CD4-positive, alpha-beta T cell treated with Interleukin-15 for 4 hours (primary cell): ENCODE measurements at regions not wholly inside any gene's neighbourhood (a gene's known extent, or its start where the extent isn't known, plus 50 kb on each side); places are given as distances from the start of the nearest gene placed in this dataset.
"Not testable (repeated sequence)": the region's sequence is repeated elsewhere in the genome, so short reads cannot be mapped to it uniquely, and the experiment has no call there.

Source experiments
- DNase-seq: peaks from one replicate; pipeline ENCODE4 v3.0.0-alpha.2; 2020; ENCODE audit warnings: low spot score

GRCh38 chr4:111143510-111143909, 520.6 kb upstream of the PITX2 start:
- DNase-seq, result no peak

DNA sequence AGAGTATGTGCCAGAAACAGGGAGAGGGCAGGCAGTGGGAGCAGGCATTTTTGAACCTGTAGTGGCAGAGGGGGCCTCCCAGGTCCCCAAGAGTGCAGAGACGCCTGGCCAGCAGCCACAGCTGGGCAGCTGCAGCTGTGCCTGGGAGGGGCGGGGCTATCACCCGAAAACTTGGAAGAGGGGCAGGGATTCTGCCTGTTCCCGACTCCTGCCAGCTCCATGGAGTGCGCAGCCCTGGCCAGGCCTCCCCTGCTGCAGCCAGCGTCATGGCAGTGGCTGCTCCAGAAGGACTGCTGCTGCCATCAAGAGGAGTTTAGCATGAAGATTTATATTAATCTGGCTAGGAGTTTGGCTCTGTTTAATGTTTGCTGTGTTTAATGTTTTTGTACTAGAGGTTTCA, 532.1 kb upstream of the PITX2 start:
- no peak for DNase-seq

DNA sequence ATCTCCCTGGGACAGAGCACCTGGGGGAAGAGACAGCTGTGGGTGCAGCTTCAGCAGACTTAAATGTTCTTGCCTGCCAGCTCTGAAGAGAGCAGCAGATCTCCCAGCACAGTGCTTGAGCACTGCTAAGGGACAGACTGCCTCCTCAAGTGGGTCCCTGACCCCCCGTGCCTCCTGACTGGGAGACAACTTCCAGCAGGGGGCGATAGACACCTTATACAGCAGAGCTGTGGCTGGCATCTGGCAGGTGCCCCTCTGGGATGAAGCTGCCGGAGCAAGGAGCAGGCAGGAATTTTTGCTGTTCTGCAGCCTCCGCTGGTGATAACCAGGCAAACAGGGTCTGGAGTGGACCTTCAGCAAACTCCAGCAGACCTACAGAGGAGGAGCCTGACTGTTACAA, 541.7 kb upstream of the PITX2 start:
- not testable (repeated sequence) for DNase-seq

GRCh38 chr4:111174331-111174730, 551.5 kb upstream of the PITX2 start:
- DNase-seq, result no peak

GRCh38 chr4:111178231-111178630, 555.4 kb upstream of the PITX2 start:
- DNase-seq, result no peak

GRCh38 chr4:111187108-111187507, 564.2 kb upstream of the PITX2 start:
- no peak for DNase-seq

DNA sequence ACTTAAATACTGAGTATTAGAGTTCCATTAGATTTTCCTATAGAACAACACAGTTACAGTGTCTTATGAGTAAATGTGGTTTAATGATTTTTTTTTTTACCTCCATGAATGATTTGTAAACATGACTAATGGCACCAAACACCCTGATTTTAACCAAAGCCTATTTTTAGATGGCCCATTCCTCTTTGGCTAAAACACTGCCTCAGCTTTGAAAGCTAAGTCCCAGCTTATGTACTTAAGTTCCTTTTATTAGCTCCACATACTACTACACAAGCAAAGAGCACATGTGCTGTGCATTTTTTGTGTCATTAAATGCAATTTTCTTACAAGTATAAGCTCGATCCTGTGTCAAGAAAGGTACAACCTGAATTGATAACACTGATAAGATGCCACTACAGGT, 575.6 kb upstream of the PITX2 start:
- no peak for DNase-seq

- DNase-seq, result no peak
Observed at GRCh38 chr4:111204797-111205196, 581.9 kb upstream of the PITX2 start.

- no peak for DNase-seq
Observed at GRCh38 chr4:111208970-111209369, 586.1 kb upstream of the PITX2 start.

DNA sequence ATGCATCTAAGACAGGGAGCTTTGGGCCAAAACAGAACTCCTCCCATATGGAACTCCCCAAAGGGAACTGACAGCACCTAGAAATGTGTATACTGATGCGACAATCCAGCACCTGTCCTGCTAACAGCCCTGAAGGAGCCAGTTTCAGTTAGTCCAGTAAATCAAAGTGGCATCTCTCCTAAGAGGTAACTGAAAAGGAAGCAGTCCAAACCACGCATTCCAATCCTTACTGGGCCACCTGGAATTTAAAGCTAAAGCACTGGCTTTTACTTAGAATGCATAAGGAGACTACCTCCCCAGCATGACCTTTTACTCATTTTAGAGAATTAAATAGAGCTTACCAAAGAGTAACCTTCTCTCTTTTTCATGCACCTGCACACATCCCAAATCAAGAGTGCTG, 586.8 kb upstream of the PITX2 start:
- DNase-seq, result no peak

DNA sequence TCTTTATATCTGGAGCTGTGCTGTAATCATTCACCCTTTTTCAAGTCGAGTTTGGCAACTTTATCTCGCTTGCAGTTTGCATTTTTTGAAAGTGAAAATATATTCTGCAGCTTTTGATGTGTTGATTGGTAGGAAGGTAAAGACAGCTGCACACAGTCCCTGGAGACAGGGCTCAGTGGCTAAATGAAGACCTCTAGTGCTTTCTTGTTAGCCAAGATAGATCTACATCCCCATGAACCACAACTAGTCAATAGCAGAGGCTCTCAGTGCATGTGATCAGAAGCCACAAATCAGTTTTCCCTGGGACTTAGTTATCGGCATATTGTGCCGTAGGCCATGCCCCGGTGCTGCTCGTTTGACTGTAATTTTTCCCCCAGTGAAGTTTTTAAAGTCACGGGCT, 587.7 kb upstream of the PITX2 start:
- no peak for DNase-seq

- DNase-seq, result no peak
Observed at GRCh38 chr4:111213531-111213930, 590.7 kb upstream of the PITX2 start.

GRCh38 chr4:111214371-111214770, 591.5 kb upstream of the PITX2 start:
- DNase-seq, result no peak

DNA sequence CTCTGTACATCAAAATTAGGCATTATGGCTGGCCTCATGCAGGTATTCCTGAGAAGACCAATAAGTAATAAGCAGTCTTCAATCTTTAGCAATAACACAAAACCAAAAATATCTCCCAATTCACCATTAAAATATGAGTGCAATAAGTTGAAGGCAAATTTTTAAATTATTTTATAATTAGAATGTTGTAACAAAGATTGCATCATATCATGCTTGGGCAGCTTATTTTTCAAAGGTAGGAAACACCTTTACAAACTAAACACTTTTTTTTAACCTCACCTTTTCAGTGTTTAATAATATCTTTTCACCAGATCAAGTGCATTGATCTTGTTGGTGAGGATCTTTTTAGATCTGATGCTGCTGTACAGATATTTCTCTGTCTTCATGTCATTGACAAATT, 592.9 kb upstream of the PITX2 start:
- no peak for DNase-seq

- DNase-seq, result no peak
Observed at GRCh38 chr4:111216791-111217190, 593.9 kb upstream of the PITX2 start.

- no peak for DNase-seq
Observed at GRCh38 chr4:111221371-111221770, 598.5 kb upstream of the PITX2 start.

DNA sequence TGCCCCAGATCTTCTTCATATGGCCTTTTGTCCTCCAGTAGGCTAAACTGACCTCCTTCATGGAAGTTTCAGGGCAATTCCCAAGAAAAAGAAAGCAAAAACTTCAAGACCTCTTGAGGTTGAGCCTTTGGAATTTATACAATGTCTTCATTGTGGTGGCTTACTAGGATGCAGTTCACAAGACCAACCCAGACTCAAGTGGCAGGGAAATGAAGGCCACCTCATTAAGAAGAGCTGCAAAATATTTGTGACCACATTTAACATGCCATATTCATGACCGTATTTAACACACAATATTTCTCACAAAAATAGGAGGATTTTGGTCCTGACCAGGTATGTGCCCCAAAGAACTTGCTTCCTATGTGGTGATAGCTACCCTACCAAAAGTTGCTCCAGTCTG, 605.5 kb upstream of the PITX2 start:
- DNase-seq, result no peak

GRCh38 chr4:111228874-111229273, 606.0 kb upstream of the PITX2 start:
- DNase-seq, result no peak

GRCh38 chr4:111230265-111230664, 607.4 kb upstream of the PITX2 start:
- no peak for DNase-seq

DNA sequence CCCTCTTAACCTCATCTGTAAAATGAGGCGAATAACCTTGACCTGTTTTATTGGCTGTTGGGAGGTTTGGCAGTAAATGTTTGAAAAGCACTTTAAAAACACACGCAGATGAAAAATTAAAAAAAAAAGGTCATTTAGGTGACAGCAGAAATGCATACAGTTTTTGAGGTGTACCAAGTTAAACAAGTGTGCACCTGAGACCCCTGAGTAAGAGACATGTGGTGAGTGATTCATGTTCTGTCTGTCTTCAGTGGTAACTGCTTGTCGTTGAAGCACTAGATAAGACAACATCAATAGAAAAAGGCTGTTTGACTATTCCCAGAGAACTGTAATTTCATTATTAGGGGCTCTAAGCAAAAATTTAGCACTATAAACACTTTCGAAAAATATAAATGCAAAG, 608.4 kb upstream of the PITX2 start:
- DNase-seq, result no peak

GRCh38 chr4:111234939-111235338, 612.1 kb upstream of the PITX2 start:
- DNase-seq, result no peak

DNA sequence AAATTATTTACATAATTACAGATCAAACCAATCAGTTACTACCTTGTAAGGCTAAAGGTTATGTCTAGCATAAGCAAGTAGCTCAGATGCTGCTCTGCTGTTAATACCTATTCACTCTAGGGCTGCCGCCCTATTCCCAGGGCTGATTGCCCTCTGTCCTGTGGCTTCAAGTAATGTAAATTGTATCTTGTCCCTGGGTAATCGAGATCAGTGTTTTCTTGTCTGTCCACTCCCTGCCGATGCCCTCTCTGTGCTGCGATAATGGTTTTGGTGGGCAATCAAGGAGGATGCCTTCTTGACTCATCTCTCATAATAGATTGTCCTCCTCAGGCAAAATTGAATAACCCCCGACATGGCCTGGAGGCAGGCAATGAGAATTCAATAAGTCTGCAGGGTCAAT, 641.0 kb upstream of the PITX2 start:
- no peak for DNase-seq

- DNase-seq, result no peak
Observed at GRCh38 chr4:111266937-111267336, 644.1 kb upstream of the PITX2 start.

GRCh38 chr4:111267786-111268185, 644.9 kb upstream of the PITX2 start:
- DNase-seq, result no peak

- no peak for DNase-seq
Observed at GRCh38 chr4:111268769-111269414, 646.0 kb upstream of the PITX2 start.
